ENCODE measurements at regions not wholly inside any gene's neighbourhood (a gene's known extent, or its start where the extent isn't known, plus 50 kb on each side); places are given as distances from the start of the nearest gene placed in this dataset.
A peak's percentile ranks its signal among the peaks of the same experiment; 100 is the strongest.

DNA sequence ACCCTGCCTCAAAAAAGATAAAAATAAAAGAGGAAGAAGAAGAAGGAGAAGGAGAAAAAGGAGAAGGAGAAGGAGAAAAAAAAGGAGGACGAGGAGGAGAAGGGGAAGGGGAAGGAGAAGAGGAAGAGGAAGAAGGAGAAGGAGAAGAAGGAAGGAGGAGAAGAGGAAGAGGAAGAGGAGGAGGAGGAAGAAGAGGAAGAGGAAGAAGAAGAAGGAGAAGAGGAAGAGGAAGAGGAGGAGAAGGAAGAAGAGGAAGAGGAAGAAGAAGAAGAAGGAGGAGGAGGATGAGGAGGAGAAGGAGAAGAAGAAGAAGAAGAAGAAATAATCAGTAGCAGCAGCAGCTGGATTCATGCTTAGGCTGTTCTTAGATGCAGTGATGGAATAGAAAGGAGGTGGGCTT, 159.7 kb downstream of the TFCP2L1 start:
- WGBS, 2 donors: 67 to 74% methylated on average over 1 of the region's 1 CpG
- DNase-seq (no peak), ATAC-seq (no peak)
- intact Hi-C loops (cut with DNase I): no loop called here
- H3K27ac ChIP-seq: no peak overlapping the region
- no peaks in the 10 kb centered on the region for H3K4me1 ChIP-seq
- no peaks in the 10 kb centered on the region for H3K36me3 ChIP-seq (replicated peaks in 1 of 2; ENCODE audit: insufficient read depth in 1 of 2, low read depth in 2 of 2)
- H3K4me3 ChIP-seq: no peak overlapping the region
- TF ChIP-seq POLR2A (IDR thresholded peaks at IDR 0.05) (no peak), CTCF (IDR thresholded peaks at IDR 0.05) (no peak)
- H3K27me3 ChIP-seq: no peaks in the 10 kb centered on the region
- H3K9me3 ChIP-seq: no peaks in the 10 kb centered on the region

- intact Hi-C loops (cut with DNase I): no loop called here
- Histone ChIP-seq H3K27me3 (no peaks in the 10 kb centered on the region), H3K36me3 (replicated peaks in 1 of 2; ENCODE audit: insufficient read depth in 1 of 2, low read depth in 2 of 2) (no peaks in the 10 kb centered on the region), H3K4me1 (no peaks in the 10 kb centered on the region), H3K9me3 (no peaks in the 10 kb centered on the region), H3K27ac (no peak overlapping the region), H3K4me3 (no peak overlapping the region)
- WGBS, 2 donors: 62% methylated on average over 11 to 12 of the region's 12 CpGs
- no peak for TF ChIP-seq POLR2A (IDR thresholded peaks at IDR 0.05)
- TF ChIP-seq CTCF (IDR thresholded peaks at IDR 0.05): peak; percentile 34 to 71 (median 64)
- peak; percentile 88 for ATAC-seq
- peak; percentile 60 to 70 (median 61) for DNase-seq
These were observed 156.0 kb downstream of the TFCP2L1 start for GRCh38 chr2:121128741-121129659.

GRCh38 chr2:121129692-121130091, 155.3 kb downstream of the TFCP2L1 start:
- Histone ChIP-seq H3K36me3 (replicated peaks in 1 of 2; ENCODE audit: insufficient read depth in 1 of 2, low read depth in 2 of 2) (no peaks in the 10 kb centered on the region), H3K4me3 (no peak overlapping the region), H3K4me1 (no peaks in the 10 kb centered on the region), H3K9me3 (no peaks in the 10 kb centered on the region), H3K27ac (no peak overlapping the region), H3K27me3 (no peaks in the 10 kb centered on the region)
- 90% methylated on average over 6 of the region's 6 CpGs; no CpG with 5 or more reads in 1 of the 2 donors for whole genome bisulfite sequencing, 2 donors
- no peak for ATAC-seq
- TF ChIP-seq CTCF (IDR thresholded peaks at IDR 0.05): no peak
- TF ChIP-seq POLR2A (IDR thresholded peaks at IDR 0.05): no peak
- intact Hi-C loops (cut with DNase I): no loop called here
- no peak for DNase-seq

DNA sequence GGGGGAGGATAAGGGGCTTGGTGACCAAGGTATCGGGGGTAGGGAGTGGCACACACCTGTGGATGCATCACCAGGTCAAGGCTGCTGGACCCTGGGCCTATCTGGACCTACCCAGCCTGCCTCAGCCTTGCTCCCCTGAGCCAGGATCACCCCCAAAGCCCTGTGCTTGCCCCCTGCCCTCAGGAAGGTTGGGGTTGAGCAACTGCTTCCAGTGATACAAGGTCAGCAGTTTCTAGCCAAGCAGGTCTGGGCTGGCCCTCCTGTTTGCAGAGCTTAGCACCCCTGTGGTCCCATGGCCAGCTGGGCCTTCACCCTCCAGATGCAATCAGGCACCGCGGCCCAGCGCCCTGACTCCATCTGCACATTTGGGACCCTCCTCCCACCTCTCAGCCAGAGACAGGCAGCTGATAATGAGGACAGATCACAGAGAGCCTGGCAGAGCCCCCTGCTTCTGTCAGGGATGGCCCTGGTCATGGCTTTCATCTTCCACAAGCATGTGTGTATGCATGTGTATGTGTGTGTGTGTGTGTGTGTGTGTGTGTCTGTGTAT, 154.6 kb downstream of the TFCP2L1 start:
- no peak for ATAC-seq
- H3K27me3 ChIP-seq: no peaks in the 10 kb centered on the region
- H3K36me3 ChIP-seq (replicated peaks in 1 of 2; ENCODE audit: insufficient read depth in 1 of 2, low read depth in 2 of 2): no peaks in the 10 kb centered on the region
- DNase-seq: no peak
- H3K4me3 ChIP-seq: no peak overlapping the region
- no peaks in the 10 kb centered on the region for H3K9me3 ChIP-seq
- intact Hi-C loops (cut with DNase I): no loop called here
- WGBS, 2 donors: 88 to 100% methylated on average over 1 to 3 of the region's 4 CpGs
- TF ChIP-seq POLR2A (IDR thresholded peaks at IDR 0.05): no peak
- no peak for TF ChIP-seq CTCF (IDR thresholded peaks at IDR 0.05)
- no peak overlapping the region for H3K27ac ChIP-seq
- H3K4me1 ChIP-seq: no peaks in the 10 kb centered on the region
